Hepatocyte (in vitro differentiated cells): ENCODE measurements at regions not wholly inside any gene's neighbourhood (a gene's known extent, or its start where the extent isn't known, plus 50 kb on each side); places are given as distances from the start of the nearest gene placed in this dataset.

Source experiments
- DNase-seq: peaks from one replicate; pipeline ENCODE4 v3.0.0-alpha.2; 2016; ENCODE audit warnings: low spot score
- H2AFZ ChIP-seq: fragments of 200-600 bp; sonication (generic); 2 replicates; pipeline ENCODE4 v1.6.0; 2016; ENCODE audit warnings: antibody characterized with exemption, mild to moderate bottlenecking
- H3K27ac ChIP-seq: fragments of 200-600 bp; sonication (generic); 2 replicates; pipeline ENCODE4 v1.5.1; 2016; ENCODE audit warnings: mild to moderate bottlenecking
- H3K27me3 ChIP-seq: fragments of 200-600 bp; sonication (generic); 2 replicates; pipeline ENCODE4 v1.6.1; 2016
- H3K36me3 ChIP-seq: fragments of 200-600 bp; sonication (generic); replicated peaks from 2 replicates; pipeline ENCODE4 v1.5.1; 2016; ENCODE audit warnings: low read depth; ENCODE audit not compliant: insufficient read depth
- H3K4me1 ChIP-seq: fragments of 200-600 bp; sonication (generic); 2 replicates; pipeline ENCODE4 v1.5.1; 2016; ENCODE audit warnings: mild to moderate bottlenecking, moderate library complexity; ENCODE audit not compliant: insufficient read depth
- H3K4me2 ChIP-seq: fragments of 200-600 bp; sonication (generic); 2 replicates; pipeline ENCODE4 v1.6.0; 2016
- H3K4me3 ChIP-seq: fragments of 200-600 bp; sonication (generic); 2 replicates; pipeline ENCODE4 v1.5.1; 2016; ENCODE audit warnings: mild to moderate bottlenecking
- H3K79me2 ChIP-seq: fragments of 200-600 bp; sonication (generic); 2 replicates; pipeline ENCODE4 v1.6.0; 2017; ENCODE audit warnings: mild to moderate bottlenecking
- H3K9me2 ChIP-seq: fragments of 200-600 bp; sonication (generic); replicated peaks from 2 replicates; pipeline ENCODE4 v1.6.0; 2017; ENCODE audit warnings: mild to moderate bottlenecking; ENCODE audit not compliant: insufficient read depth
- H3K9me3 ChIP-seq: fragments of 200-600 bp; sonication (generic); 2 replicates; pipeline ENCODE4 v1.5.1; 2016; ENCODE audit warnings: low read depth, mild to moderate bottlenecking
- H4K20me1 ChIP-seq: fragments of 200-600 bp; sonication (generic); 2 replicates; pipeline ENCODE4 v1.6.0; 2016; ENCODE audit warnings: mild to moderate bottlenecking; ENCODE audit not compliant: insufficient read depth, poor library complexity, severe bottlenecking
- EZH2 ChIP-seq: fragments of 200-600 bp; sonication (generic); IDR thresholded peaks from 2 replicates; pipeline ENCODE4 v1.6.1; 2016; ENCODE audit warnings: antibody characterized with exemption, mild to moderate bottlenecking, borderline replicate concordance
- EZH2phosphoT487 ChIP-seq: fragments of 200-600 bp; sonication (generic); IDR thresholded peaks from one replicate; pipeline ENCODE4 v1.6.1; 2018; ENCODE audit warnings: antibody characterized with exemption, mild to moderate bottlenecking, low read depth, moderate library complexity; ENCODE audit not compliant: unreplicated experiment, severe bottlenecking
- WGBS: methylation state at CpG from one replicate; pipeline ENCODE4 v1.1.6; 2016; ENCODE audit warnings: low lambda C conversion rate; ENCODE audit errors: missing lambda C conversion rate; 5-methylcytosine and 5-hydroxymethylcytosine counted together
- TF ChIP-seq, protein P1 (sequence below): fragments of 200-600 bp; sonication (generic); IDR thresholded peaks from 2 replicates; pipeline ENCODE4 v1.5.1; 2016; ENCODE audit warnings: antibody characterized with exemption, mild to moderate bottlenecking; ENCODE audit not compliant: poor library complexity

GRCh38 chr2:200064879-200065278, 109.5 kb downstream of the MAIP1 start:
- Histone ChIP-seq H3K4me1 (peaks cover 11% of the 10 kb centered on the region), H3K27me3 (no peaks in the 10 kb centered on the region), H3K79me2 (no peaks in the 10 kb centered on the region), H3K36me3 (no peaks in the 10 kb centered on the region), H3K4me3 (no peak overlapping the region), H2AFZ (peak overlapping the region; percentile 20), H3K9me2 (no peaks in the 10 kb centered on the region), H3K9me3 (no peaks in the 10 kb centered on the region), H3K27ac (no peak overlapping the region), H4K20me1 (no peaks in the 10 kb centered on the region), H3K4me2 (no peak overlapping the region)
- TF ChIP-seq EZH2phosphoT487 (no peak), EZH2 (no peak)
- TF ChIP-seq, protein P1, sequence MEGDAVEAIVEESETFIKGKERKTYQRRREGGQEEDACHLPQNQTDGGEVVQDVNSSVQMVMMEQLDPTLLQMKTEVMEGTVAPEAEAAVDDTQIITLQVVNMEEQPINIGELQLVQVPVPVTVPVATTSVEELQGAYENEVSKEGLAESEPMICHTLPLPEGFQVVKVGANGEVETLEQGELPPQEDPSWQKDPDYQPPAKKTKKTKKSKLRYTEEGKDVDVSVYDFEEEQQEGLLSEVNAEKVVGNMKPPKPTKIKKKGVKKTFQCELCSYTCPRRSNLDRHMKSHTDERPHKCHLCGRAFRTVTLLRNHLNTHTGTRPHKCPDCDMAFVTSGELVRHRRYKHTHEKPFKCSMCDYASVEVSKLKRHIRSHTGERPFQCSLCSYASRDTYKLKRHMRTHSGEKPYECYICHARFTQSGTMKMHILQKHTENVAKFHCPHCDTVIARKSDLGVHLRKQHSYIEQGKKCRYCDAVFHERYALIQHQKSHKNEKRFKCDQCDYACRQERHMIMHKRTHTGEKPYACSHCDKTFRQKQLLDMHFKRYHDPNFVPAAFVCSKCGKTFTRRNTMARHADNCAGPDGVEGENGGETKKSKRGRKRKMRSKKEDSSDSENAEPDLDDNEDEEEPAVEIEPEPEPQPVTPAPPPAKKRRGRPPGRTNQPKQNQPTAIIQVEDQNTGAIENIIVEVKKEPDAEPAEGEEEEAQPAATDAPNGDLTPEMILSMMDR = no peak
- DNase-seq = no peak
- 60% methylated on average over 1 of the region's 1 CpG for WGBS

DNA sequence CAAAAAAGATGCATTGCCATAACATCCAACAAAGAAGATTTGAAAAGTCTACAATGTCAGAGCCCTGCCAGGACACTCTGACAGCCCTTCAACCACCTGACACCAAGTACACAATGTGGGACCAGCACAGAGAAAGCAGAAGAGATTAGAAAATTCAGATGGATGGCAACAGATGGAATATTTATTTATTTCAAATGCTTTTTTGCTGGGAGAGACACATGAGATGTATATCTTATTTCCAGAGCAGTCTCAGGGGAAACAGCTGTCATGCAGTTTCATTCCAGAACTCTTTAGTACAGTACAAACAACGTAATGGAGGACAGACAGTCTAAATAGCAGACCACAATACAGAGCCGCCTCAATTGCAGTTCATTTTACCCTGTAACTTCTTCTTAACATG, 110.1 kb downstream of the MAIP1 start:
- Histone ChIP-seq H3K79me2 (no peaks in the 10 kb centered on the region), H2AFZ (peak overlapping the region; percentile 20), H3K36me3 (no peaks in the 10 kb centered on the region), H4K20me1 (no peaks in the 10 kb centered on the region), H3K4me2 (no peak overlapping the region), H3K27ac (no peak overlapping the region), H3K9me3 (no peaks in the 10 kb centered on the region), H3K27me3 (no peaks in the 10 kb centered on the region), H3K4me1 (peaks cover 11% of the 10 kb centered on the region), H3K4me3 (no peak overlapping the region), H3K9me2 (no peaks in the 10 kb centered on the region)
- DNase-seq = no peak
- TF ChIP-seq EZH2phosphoT487 (no peak), EZH2 (no peak)
- TF ChIP-seq, protein P1 = no peak
- 55% methylated on average over 2 of the region's 2 CpGs for WGBS

- WGBS = 90% methylated on average over 2 of the region's 2 CpGs
- H3K4me1 ChIP-seq = peaks cover 11% of the 10 kb centered on the region
- H3K9me3 ChIP-seq = no peaks in the 10 kb centered on the region
- no peak overlapping the region for H3K4me2 ChIP-seq
- H3K27ac ChIP-seq = no peak overlapping the region
- H3K27me3 ChIP-seq = no peaks in the 10 kb centered on the region
- H2AFZ ChIP-seq = no peak overlapping the region
- no peaks in the 10 kb centered on the region for H3K36me3 ChIP-seq
- DNase-seq = no peak
- no peaks in the 10 kb centered on the region for H4K20me1 ChIP-seq
- no peak overlapping the region for H3K4me3 ChIP-seq
- TF ChIP-seq EZH2phosphoT487 = no peak
- TF ChIP-seq, protein P1 = no peak
- TF ChIP-seq EZH2 = no peak
- H3K9me2 ChIP-seq = no peaks in the 10 kb centered on the region
- H3K79me2 ChIP-seq = no peaks in the 10 kb centered on the region
Observed at GRCh38 chr2:200066417-200066816, 111.0 kb downstream of the MAIP1 start.

- H2AFZ ChIP-seq = no peak overlapping the region
- no peaks in the 10 kb centered on the region for H3K36me3 ChIP-seq
- no peaks in the 10 kb centered on the region for H3K27me3 ChIP-seq
- no peaks in the 10 kb centered on the region for H3K9me2 ChIP-seq
- DNase-seq = no peak
- no peak for TF ChIP-seq EZH2phosphoT487
- TF ChIP-seq EZH2 = no peak
- TF ChIP-seq, protein P1 = no peak
- H3K4me2 ChIP-seq = no peak overlapping the region
- H3K79me2 ChIP-seq = no peaks in the 10 kb centered on the region
- no peak overlapping the region for H3K27ac ChIP-seq
- no peak overlapping the region for H3K4me3 ChIP-seq
- no peaks in the 10 kb centered on the region for H3K9me3 ChIP-seq
- peaks cover 11% of the 10 kb centered on the region for H3K4me1 ChIP-seq
- H4K20me1 ChIP-seq = no peaks in the 10 kb centered on the region
Observed at GRCh38 chr2:200068642-200069041, 113.3 kb downstream of the MAIP1 start.
